ENCODE measurements at regions not wholly inside any gene's neighbourhood (a gene's known extent, or its start where the extent isn't known, plus 50 kb on each side); places are given as distances from the start of the nearest gene placed in this dataset.
"Not testable (repeated sequence)": the region's sequence is repeated elsewhere in the genome, so short reads cannot be mapped to it uniquely, and the experiment has no call there.

GRCh38 chr16:22436823-22437652 lies 62.6 kb upstream of the CDR2 start:
- H3K9ac ChIP-seq (ENCODE audit: low read length), result peak overlapping the region; percentile 77
- H3K4me2 ChIP-seq (ENCODE audit: low read depth, low read length, poor library complexity, severe bottlenecking), result peak overlapping the region; percentile 50
- H3K79me2 ChIP-seq (ENCODE audit: low read length), result peaks cover 10% of the 10 kb centered on the region
- not testable (repeated sequence) for H3K36me3 ChIP-seq (ENCODE audit: insufficient read depth, low read length); H3K27me3 ChIP-seq (ENCODE audit: low read length); H2AFZ ChIP-seq (ENCODE audit: low read length); H4K20me1 ChIP-seq (ENCODE audit: insufficient read depth, low read depth, low read length); H3K9me2 ChIP-seq (replicated peaks; ENCODE audit: insufficient read depth, low read length); H3K9me3 ChIP-seq (ENCODE audit: low read length); H3K4me1 ChIP-seq (ENCODE audit: low read length)
- peak overlapping the region; percentile 70 for H3K4me3 ChIP-seq (ENCODE audit: low read length)
- peak; percentile 85 for DNase-seq
- peak overlapping the region; percentile 69 for H3K27ac ChIP-seq (ENCODE audit: low read length)

DNA sequence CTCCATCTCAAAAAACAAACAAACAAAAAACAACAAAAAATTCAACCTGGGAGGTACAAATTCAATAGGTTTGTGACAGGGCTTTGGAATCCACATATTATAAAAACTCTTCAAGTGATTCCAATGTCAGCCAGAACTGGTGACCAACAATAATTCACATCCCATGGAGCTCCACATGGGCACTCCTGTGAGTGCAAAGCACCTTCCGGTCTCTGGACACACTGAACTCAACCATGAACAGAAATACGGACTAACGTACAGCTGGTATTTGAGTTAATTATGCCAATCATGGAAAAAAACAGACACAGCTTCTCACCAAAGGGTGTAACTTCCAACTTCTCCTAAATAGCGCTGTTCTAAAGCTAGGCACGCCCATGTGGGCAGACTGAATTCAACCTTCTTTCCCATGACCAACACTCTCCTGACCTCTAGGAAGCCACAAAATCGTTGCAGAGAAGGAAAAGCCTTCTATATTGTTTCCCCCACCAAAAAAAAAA lies 62.0 kb upstream of the CDR2 start:
- not testable (repeated sequence) for H2AFZ ChIP-seq (ENCODE audit: low read length); H3K9me2 ChIP-seq (replicated peaks; ENCODE audit: insufficient read depth, low read length); H4K20me1 ChIP-seq (ENCODE audit: insufficient read depth, low read depth, low read length); H3K4me1 ChIP-seq (ENCODE audit: low read length); DNase-seq; H3K36me3 ChIP-seq (ENCODE audit: insufficient read depth, low read length); H3K27me3 ChIP-seq (ENCODE audit: low read length); H3K9me3 ChIP-seq (ENCODE audit: low read length)
- Histone ChIP-seq H3K4me3 (ENCODE audit: low read length) (peak overlapping the region; percentile 70), H3K4me2 (ENCODE audit: low read depth, low read length, poor library complexity, severe bottlenecking) (peak overlapping the region; percentile 50), H3K27ac (ENCODE audit: low read length) (peak overlapping the region; percentile 69), H3K79me2 (ENCODE audit: low read length) (peaks cover 10% of the 10 kb centered on the region), H3K9ac (ENCODE audit: low read length) (peak overlapping the region; percentile 77)

DNA sequence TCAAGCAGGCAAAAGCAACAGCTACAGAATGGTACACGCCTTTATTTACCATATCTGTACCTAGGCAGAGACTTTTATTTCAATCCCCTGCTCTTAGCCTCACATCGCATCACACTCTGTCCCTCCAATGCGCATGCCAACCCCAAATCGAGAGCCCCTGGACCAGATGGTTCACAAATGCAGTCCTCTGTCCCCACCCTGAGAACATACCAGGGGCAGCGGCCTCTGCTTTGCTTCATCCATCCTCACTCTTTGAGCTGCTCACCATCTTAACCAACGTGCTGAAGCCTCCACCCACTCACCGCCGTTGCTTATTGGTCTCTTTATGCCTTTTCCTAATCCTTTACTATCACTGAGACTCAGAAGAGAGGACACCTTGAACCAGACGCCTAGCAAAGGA lies 56.9 kb upstream of the CDR2 start:
- H3K9me2 ChIP-seq (replicated peaks; ENCODE audit: insufficient read depth, low read length); H3K4me2 ChIP-seq (ENCODE audit: low read depth, low read length, poor library complexity, severe bottlenecking); H3K79me2 ChIP-seq (ENCODE audit: low read length); H3K9ac ChIP-seq (ENCODE audit: low read length); H3K27me3 ChIP-seq (ENCODE audit: low read length); DNase-seq; H3K27ac ChIP-seq (ENCODE audit: low read length); H3K36me3 ChIP-seq (ENCODE audit: insufficient read depth, low read length); H3K4me1 ChIP-seq (ENCODE audit: low read length); H3K9me3 ChIP-seq (ENCODE audit: low read length); H3K4me3 ChIP-seq (ENCODE audit: low read length); H2AFZ ChIP-seq (ENCODE audit: low read length); H4K20me1 ChIP-seq (ENCODE audit: insufficient read depth, low read depth, low read length): not testable (repeated sequence)

DNA sequence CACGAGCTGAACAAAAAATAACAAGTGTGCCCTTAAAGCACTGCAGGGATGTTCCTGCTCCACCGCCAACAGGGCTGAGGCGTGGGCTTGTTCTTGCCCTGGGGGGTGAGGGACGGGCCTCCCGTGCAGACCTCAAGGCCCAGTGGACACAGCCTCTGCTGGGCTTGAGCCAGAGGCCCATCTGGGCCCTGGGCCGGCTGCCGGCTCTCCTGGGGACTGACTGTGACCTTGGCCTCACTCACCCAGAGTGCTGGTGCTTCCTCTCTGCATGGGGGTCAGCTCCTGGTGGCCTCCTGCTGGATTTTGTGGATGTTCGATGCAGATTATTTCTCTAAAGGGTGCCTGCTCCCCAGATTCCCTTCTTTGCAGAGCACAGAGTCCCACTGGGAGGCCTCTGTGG lies 54.2 kb upstream of the CDR2 start:
- Histone ChIP-seq H3K4me1 (ENCODE audit: low read length) (no peaks in the 10 kb centered on the region), H3K4me3 (ENCODE audit: low read length) (no peak overlapping the region), H2AFZ (ENCODE audit: low read length) (no peak overlapping the region), H3K36me3 (ENCODE audit: insufficient read depth, low read length) (peaks cover 11% of the 10 kb centered on the region), H3K4me2 (ENCODE audit: low read depth, low read length, poor library complexity, severe bottlenecking) (no peak overlapping the region), H4K20me1 (ENCODE audit: insufficient read depth, low read depth, low read length) (no peaks in the 10 kb centered on the region), H3K27ac (ENCODE audit: low read length) (no peak overlapping the region), H3K79me2 (ENCODE audit: low read length) (no peaks in the 10 kb centered on the region), H3K27me3 (ENCODE audit: low read length) (no peaks in the 10 kb centered on the region), H3K9ac (ENCODE audit: low read length) (no peak overlapping the region), H3K9me3 (ENCODE audit: low read length) (no peaks in the 10 kb centered on the region), H3K9me2 (replicated peaks; ENCODE audit: insufficient read depth, low read length) (no peaks in the 10 kb centered on the region)
- no peak for DNase-seq

DNA sequence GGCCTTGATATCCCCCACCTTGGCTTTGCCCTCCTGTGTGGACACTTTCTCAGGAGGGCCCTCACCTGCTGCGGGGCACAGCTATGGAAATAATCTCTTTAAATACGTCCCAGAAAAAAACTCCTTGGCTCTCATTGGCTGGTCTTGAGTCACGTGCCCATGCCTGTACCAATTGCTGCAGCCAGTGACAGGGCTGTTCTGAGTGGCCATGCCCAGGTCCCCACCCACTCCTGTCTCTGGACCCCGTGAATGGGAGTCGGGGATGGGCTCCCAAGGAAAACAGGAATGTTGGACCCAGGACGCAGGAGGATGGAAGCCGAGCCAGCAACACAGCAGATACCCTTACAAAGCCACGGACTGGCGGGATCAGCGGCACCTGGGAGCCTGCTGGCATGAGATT lies 53.1 kb upstream of the CDR2 start:
- Histone ChIP-seq H3K4me3 (ENCODE audit: low read length) (no peak overlapping the region), H3K9me2 (replicated peaks; ENCODE audit: insufficient read depth, low read length) (no peaks in the 10 kb centered on the region), H3K79me2 (ENCODE audit: low read length) (no peaks in the 10 kb centered on the region), H3K4me1 (ENCODE audit: low read length) (no peaks in the 10 kb centered on the region), H2AFZ (ENCODE audit: low read length) (no peak overlapping the region), H3K9me3 (ENCODE audit: low read length) (no peaks in the 10 kb centered on the region), H4K20me1 (ENCODE audit: insufficient read depth, low read depth, low read length) (no peaks in the 10 kb centered on the region), H3K36me3 (ENCODE audit: insufficient read depth, low read length) (peaks cover 14% of the 10 kb centered on the region), H3K4me2 (ENCODE audit: low read depth, low read length, poor library complexity, severe bottlenecking) (no peak overlapping the region), H3K9ac (ENCODE audit: low read length) (no peak overlapping the region), H3K27ac (ENCODE audit: low read length) (no peak overlapping the region), H3K27me3 (ENCODE audit: low read length) (no peaks in the 10 kb centered on the region)
- no peak for DNase-seq

- Histone ChIP-seq H3K27me3 (ENCODE audit: low read length) (no peaks in the 10 kb centered on the region), H4K20me1 (ENCODE audit: insufficient read depth, low read depth, low read length) (no peaks in the 10 kb centered on the region), H3K9me2 (replicated peaks; ENCODE audit: insufficient read depth, low read length) (no peaks in the 10 kb centered on the region), H3K4me3 (ENCODE audit: low read length) (no peak overlapping the region), H3K9ac (ENCODE audit: low read length) (no peak overlapping the region), H2AFZ (ENCODE audit: low read length) (no peak overlapping the region), H3K4me1 (ENCODE audit: low read length) (no peaks in the 10 kb centered on the region), H3K36me3 (ENCODE audit: insufficient read depth, low read length) (peaks cover 14% of the 10 kb centered on the region), H3K4me2 (ENCODE audit: low read depth, low read length, poor library complexity, severe bottlenecking) (no peak overlapping the region), H3K27ac (ENCODE audit: low read length) (no peak overlapping the region), H3K9me3 (ENCODE audit: low read length) (no peaks in the 10 kb centered on the region), H3K79me2 (ENCODE audit: low read length) (no peaks in the 10 kb centered on the region)
- no peak for DNase-seq
Observed at GRCh38 chr16:22425847-22426246, 51.4 kb upstream of the CDR2 start.

- Histone ChIP-seq H3K27ac (ENCODE audit: low read length) (no peak overlapping the region), H2AFZ (ENCODE audit: low read length) (no peak overlapping the region), H3K4me1 (ENCODE audit: low read length) (no peaks in the 10 kb centered on the region), H3K9me3 (ENCODE audit: low read length) (no peaks in the 10 kb centered on the region), H3K9ac (ENCODE audit: low read length) (no peak overlapping the region), H3K4me2 (ENCODE audit: low read depth, low read length, poor library complexity, severe bottlenecking) (no peak overlapping the region), H4K20me1 (ENCODE audit: insufficient read depth, low read depth, low read length) (no peaks in the 10 kb centered on the region), H3K36me3 (ENCODE audit: insufficient read depth, low read length) (peaks cover 14% of the 10 kb centered on the region), H3K79me2 (ENCODE audit: low read length) (no peaks in the 10 kb centered on the region), H3K9me2 (replicated peaks; ENCODE audit: insufficient read depth, low read length) (no peaks in the 10 kb centered on the region), H3K4me3 (ENCODE audit: low read length) (no peak overlapping the region), H3K27me3 (ENCODE audit: low read length) (no peaks in the 10 kb centered on the region)
- no peak for DNase-seq
Observed at GRCh38 chr16:22425036-22425801, 50.8 kb upstream of the CDR2 start.

- Histone ChIP-seq H3K36me3 (ENCODE audit: insufficient read depth, low read length) (peaks cover 14% of the 10 kb centered on the region), H3K9me2 (replicated peaks; ENCODE audit: insufficient read depth, low read length) (no peaks in the 10 kb centered on the region), H4K20me1 (ENCODE audit: insufficient read depth, low read depth, low read length) (no peaks in the 10 kb centered on the region), H3K79me2 (ENCODE audit: low read length) (no peaks in the 10 kb centered on the region), H3K4me2 (ENCODE audit: low read depth, low read length, poor library complexity, severe bottlenecking) (no peak overlapping the region), H3K9ac (ENCODE audit: low read length) (no peak overlapping the region), H2AFZ (ENCODE audit: low read length) (no peak overlapping the region), H3K27ac (ENCODE audit: low read length) (no peak overlapping the region), H3K27me3 (ENCODE audit: low read length) (no peaks in the 10 kb centered on the region), H3K4me3 (ENCODE audit: low read length) (no peak overlapping the region), H3K4me1 (ENCODE audit: low read length) (no peaks in the 10 kb centered on the region), H3K9me3 (ENCODE audit: low read length) (no peaks in the 10 kb centered on the region)
- DNase-seq, result no peak
Observed at GRCh38 chr16:22424161-22424937, 49.9 kb upstream of the CDR2 start.
